ENCODE measurements at regions not wholly inside any gene's neighbourhood (a gene's known extent, or its start where the extent isn't known, plus 50 kb on each side); places are given as distances from the start of the nearest gene placed in this dataset.
"Not testable (repeated sequence)": the region's sequence is repeated elsewhere in the genome, so short reads cannot be mapped to it uniquely, and the experiment has no call there.

DNA sequence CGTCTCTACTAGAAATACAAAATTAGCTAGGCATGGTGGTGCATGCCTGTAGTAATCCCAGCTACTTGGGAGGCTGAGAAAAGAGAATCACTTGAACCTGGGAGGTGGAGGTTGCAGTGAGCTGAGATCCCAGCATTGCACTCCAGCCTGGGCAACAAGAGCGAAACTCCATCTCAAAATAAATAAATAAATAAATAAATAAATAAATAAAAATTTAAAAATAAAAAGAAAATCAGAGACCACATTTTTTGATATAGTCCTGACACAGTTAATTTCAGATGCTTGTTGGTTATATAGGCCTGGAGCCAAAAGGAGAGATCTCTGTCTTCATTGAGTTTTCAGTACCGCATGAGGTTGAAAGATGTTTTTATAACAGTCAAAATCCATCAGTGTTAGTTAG lies 388.3 kb downstream of the PRELID2 start:
- DNase-seq: not testable (repeated sequence)

DNA sequence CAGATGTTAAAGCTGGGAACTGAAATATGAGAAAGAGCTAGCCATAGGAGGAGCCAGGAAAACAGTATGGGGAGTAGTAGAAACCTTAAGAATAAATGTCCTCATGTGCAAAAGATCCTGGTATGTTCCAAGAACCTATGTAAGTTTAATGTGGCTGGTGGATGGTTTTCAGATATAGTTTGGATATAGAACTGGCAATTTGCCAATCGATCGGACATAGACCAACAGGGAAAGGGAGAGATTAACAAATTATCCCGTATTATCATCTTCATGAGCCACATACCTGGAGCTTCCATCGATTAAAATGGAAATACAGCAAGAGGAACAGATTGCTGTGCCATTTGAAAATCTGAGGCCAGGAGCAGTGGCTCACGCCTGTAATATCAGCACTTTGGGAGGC lies 388.7 kb downstream of the PRELID2 start:
- DNase-seq: no peak

- DNase-seq: no peak
Observed at GRCh38 chr5:145445027-145445426, 390.1 kb downstream of the PRELID2 start.

DNA sequence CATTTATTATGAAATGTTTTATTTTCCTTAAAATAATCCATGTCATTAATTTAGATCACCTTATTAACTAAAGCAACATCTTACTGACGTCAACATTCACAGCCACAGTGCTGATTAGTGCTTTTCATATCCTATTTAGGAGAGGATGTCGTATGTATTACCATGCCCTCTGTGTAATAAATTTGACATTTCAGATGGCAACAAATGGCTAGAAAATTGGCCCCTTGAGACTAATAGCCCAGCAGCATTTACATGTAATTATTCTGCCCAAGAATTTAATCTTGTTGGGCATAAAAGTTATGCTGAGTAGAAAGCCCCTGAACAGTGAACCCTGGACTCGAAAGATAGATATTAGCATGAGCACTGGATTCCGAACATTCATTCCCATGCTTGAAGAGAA lies 391.2 kb downstream of the PRELID2 start:
- no peak for DNase-seq

DNA sequence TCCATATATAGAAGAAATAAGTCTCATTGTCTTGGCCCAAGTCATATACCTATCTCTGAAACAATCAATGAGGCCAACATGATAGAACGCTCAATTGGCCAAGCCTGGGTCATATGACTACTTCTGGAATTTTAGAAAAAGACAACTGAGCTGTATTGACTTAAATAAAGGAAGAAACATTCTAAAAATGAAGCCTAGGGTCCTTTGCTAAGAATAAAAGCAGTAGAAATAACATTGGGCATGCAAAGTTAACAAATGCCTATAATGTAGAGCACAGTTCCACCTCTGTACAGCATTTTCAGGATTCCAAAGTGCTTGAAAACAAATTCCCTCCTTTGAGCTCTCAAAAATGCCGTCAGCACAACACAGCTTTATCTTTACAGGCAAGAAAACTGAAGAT lies 391.8 kb downstream of the PRELID2 start:
- no peak for DNase-seq

DNA sequence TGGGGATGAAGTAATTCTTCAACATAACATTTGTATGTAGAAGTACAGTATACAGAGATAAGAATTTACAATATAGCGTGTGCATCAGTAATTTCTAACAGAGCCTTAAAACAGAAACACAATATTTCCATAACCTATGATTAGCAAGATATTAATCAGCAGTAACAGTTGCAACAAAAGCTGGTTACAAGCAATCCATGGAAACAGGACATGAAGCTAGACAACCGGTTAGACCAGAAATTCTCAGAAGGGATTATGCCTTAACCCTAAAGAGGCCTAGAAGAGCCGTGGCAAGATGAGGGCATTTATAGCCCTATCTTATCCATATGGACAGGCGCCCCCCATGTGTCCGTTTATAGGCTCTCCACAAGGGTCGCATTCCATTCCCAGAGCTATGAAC lies 392.5 kb downstream of the PRELID2 start:
- not testable (repeated sequence) for DNase-seq

DNA sequence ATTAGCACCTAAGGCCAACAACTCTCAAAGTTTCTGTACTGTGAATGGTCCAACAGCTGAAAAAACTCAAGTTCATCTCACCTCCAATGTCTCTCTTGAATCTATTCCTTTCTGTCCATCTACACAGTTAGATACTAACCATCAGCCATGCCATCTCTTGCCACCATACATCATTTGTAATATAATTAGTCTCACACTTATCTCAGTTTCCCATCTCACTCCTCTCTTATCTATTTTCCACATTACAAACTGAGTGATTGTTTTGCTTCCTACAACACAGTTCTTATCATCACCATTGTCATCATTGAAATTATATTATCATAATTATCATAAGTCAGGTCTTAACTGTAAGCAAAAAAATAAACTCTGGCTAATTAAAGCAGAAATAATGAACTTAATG lies 393.9 kb downstream of the PRELID2 start:
- no peak for DNase-seq

DNA sequence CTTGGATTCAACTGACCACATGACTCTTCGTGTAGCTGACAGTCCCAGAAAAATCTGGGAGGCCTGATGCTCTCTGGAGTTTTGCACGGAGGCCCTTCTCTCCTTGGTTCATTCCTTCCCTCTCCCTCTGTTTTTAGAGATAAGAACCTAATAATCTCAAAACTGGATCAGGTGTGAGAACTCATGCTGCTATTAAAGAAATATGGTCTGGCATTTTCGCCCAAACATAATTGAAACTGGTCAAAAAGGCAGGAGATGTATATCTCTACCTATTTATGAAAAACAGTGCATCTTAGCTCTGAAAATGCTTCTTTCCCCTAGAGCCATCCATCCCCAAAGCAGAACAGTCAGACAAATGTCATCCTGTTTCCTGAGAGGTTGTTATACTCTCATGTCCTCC lies 397.5 kb downstream of the PRELID2 start:
- no peak for DNase-seq

DNA sequence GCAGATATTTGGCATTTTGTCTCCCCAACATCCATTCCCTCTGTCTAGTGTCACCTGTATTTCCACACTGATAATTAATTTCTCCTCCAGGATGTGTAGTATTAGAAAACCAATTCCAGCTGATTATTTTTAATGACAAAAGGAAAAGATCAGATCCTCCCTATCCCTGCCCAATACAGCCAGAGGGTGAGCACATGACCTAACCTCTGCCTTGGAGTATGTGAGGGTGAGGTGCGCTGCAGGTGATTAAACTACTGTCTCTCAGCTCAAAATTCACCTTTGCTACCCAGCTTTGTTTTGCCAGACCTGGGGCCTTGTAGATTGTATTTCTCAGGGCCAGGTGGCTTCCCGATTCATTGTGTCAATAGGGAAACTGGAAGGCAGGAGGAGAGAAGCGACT lies 402.1 kb downstream of the PRELID2 start:
- DNase-seq: no peak

GRCh38 chr5:145429170-145429569 lies 406.0 kb downstream of the PRELID2 start:
- no peak for DNase-seq

- no peak for DNase-seq
Observed at GRCh38 chr5:145408048-145408341, 427.1 kb downstream of the PRELID2 start.

- no peak for DNase-seq
Observed at GRCh38 chr5:145407300-145408047, 427.7 kb downstream of the PRELID2 start.

- no peak for DNase-seq
Observed at GRCh38 chr5:145403992-145404391, 431.1 kb downstream of the PRELID2 start.

GRCh38 chr5:145396888-145397287 lies 438.3 kb downstream of the PRELID2 start:
- no peak for DNase-seq

DNA sequence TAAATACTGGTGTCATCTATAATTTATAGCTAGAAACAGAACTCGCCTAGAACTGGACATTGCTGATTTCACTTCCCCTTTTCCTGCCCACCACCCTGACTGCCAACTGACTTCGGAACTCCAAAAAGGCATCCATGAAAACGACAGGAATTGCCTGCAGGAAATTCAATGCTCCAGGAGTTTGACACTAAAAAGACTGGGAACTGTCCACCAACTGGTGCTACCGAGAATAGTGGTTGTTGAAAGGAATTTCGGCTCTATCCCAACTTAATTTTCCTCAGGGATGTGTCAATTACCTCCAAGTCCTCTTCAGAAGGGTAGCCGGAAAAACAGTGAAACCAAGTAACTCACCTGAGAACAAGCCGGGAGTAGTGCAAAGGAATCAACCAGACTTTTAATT lies 440.0 kb downstream of the PRELID2 start:
- DNase-seq: not testable (repeated sequence)

DNA sequence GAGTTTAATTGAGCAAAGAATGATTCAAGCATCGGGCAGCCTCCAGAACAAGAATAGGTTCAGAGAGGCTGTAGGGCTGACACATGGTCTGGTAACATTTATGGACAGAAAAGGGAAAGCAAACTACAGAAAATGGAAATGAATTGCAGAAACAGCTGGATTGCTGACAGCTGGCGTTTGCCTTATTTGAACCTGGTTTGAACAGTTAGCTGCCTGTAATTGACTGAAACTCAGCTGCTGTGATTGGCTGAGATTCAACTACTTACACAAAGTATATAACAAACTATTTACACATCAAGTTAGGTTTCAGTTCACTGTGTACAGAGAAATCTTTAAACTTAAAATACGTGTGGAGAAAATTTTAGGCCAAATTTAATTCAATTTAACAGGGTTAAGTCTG lies 441.7 kb downstream of the PRELID2 start:
- DNase-seq: no peak

GRCh38 chr5:145389047-145389446 lies 446.1 kb downstream of the PRELID2 start:
- DNase-seq: no peak

DNA sequence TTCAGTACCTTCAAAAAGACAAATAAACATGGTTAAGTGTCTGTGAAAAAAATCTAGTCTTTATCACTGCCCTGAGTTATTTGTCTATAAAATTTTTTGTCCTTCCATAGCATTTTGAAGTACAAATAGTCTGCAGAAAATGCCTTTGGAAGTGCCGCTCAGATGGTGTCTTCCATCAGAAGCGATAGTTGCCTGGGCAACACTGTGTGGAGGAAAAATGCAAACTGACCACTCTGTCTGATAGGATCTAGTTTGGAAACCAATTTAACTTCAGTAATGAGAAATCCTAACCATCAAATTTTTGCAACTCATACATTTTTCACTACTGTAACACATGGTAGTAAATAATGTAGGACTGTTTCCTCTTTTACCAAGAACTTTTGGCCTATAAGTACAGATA lies 449.9 kb downstream of the PRELID2 start:
- no peak for DNase-seq

DNA sequence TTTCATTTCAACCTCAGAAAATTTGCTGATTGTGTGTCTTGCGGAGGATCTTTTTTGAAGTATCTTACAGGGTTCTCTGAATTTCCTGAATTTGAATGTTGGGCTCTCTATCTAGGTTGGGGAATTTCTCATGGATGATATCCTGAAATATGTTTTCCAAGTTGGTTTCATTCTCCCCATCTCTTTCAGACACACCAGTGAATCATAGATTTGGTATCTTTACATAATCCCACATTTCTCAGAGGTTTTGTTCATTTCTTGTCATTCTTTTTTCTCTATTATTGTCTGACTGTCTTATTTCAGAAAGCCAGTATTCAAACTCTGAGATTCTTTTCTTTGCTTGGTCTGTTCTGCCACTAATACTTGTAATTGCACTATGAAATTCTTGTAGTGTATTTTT lies 456.9 kb downstream of the PRELID2 start:
- no peak for DNase-seq

- no peak for DNase-seq
Observed at GRCh38 chr5:145375521-145375920, 459.6 kb downstream of the PRELID2 start.

DNA sequence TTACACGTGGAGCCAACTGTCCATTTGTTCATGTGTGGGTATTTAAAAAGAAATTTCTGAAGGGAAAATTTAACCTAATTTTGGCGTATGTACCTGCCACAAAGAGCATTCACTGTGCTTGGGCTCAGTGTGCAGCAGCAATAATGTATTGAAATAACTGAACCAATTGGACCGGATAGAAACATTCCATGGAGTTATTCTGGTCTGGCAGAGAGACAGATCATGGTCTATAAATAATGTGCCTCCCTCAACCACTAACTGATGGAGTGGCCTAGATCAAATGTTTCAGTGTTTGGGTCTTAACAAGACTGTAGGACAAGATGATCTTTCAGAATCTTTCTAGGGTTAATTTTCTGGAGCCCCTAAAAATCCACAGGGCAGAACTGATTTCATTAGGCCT lies 469.7 kb downstream of the PRELID2 start:
- no peak for DNase-seq

DNA sequence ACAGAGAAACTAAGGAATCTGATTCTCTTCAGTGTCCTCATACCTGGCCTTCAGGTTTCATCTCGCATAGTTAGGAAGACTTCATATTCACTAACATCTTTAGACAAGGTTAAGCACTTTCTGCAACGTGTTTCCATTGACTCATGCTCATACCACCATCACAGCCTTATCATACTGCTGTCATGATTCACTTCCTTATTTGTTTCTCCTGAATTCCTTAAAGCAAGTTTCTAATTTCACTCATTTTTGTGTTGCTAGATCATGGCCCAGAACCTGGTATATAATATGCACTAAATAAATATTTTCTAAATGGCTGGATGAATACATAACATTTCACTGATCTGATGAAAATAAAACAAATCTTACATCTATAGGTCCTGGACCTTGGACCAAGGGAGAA lies 472.9 kb downstream of the PRELID2 start:
- DNase-seq: no peak

DNA sequence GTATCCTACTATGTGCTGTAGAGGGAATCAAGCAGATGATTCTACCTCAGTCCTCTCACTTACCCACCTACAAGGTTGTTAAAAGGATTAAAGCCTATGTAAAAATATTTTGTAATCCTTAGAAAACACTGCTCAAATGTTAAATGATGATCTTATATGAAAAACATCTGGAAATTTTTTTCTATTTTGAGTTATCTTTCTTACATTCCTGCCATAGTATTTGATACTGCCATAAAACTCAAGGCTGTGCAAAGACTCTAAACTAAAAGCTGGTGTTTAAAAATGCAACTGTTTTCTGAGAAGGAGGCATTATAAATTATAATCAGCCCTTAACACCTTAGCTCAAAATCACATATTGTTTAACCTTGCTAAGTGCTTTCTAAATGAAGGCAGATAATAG lies 474.2 kb downstream of the PRELID2 start:
- DNase-seq: no peak

GRCh38 chr5:145350513-145350912 lies 484.6 kb downstream of the PRELID2 start:
- no peak for DNase-seq

DNA sequence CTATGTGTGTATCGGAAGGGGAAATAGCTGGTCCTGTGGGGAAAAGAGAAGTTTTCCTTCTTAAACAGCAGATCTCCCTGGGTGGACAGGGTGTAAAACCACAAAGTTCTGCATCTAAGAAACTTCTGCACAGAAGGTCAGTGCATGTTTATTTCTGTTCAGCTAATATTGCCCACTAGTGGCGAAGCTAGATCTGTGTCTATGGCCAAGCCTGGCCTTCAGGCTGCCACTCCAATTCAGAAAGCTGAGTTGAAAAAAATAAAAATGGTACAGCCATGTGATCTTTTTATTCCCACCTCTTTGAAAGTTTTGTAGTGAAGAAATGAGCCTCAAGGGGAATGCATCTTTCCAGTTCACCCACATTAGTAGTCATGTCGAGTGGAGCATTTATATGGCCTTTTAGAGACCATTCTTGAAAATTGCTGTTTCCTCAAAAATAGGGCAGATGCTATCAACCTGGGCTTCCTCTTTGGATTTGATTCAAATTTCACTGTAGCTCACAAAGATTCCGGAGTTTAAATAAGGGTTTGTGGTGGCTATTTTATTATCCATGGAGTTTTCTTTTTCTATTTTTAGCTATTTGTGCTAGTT lies 488.0 kb downstream of the PRELID2 start:
- DNase-seq: no peak

Measured in NCI-H1105 treated with DMSO at 0.1 percent for 48 hours (cell line).